ENCODE measurements at regions not wholly inside any gene's neighbourhood (a gene's known extent, or its start where the extent isn't known, plus 50 kb on each side); places are given as distances from the start of the nearest gene placed in this dataset.

DNA sequence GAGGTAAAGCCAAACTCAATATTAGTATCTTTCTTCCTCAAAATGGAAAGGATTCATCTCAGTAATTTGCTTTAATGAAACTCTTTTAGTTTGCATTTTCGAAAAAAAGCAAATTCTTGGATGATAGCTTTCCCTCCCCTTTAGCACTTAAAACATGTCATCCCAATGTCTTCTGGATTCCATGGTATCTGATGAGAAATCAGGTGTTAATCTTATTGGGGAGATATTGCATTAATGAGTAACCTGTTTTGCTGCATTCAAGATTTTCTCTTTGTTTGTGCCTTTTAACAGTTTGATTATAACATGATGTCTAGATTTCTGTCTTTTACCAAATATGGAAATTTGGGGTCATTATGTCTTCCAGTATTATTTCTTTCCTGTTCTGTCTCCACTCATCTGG lies 405.1 kb upstream of the FOXG1 start:
- TF ChIP-seq, protein P1, sequence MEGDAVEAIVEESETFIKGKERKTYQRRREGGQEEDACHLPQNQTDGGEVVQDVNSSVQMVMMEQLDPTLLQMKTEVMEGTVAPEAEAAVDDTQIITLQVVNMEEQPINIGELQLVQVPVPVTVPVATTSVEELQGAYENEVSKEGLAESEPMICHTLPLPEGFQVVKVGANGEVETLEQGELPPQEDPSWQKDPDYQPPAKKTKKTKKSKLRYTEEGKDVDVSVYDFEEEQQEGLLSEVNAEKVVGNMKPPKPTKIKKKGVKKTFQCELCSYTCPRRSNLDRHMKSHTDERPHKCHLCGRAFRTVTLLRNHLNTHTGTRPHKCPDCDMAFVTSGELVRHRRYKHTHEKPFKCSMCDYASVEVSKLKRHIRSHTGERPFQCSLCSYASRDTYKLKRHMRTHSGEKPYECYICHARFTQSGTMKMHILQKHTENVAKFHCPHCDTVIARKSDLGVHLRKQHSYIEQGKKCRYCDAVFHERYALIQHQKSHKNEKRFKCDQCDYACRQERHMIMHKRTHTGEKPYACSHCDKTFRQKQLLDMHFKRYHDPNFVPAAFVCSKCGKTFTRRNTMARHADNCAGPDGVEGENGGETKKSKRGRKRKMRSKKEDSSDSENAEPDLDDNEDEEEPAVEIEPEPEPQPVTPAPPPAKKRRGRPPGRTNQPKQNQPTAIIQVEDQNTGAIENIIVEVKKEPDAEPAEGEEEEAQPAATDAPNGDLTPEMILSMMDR (IDR thresholded peaks at IDR 0.05; ENCODE audit: low read depth, low read length, poor library complexity, severe bottlenecking) = no peak
- TF ChIP-seq EZH2phosphoT487 (IDR thresholded peaks at IDR 0.05; ENCODE audit: borderline replicate concordance, low read length) = no peak

All from DOHH2 (cell line).